H9 (cell line): ENCODE measurements at regions not wholly inside any gene's neighbourhood (a gene's known extent, or its start where the extent isn't known, plus 50 kb on each side); places are given as distances from the start of the nearest gene placed in this dataset.
A peak's percentile ranks its signal among the peaks of the same experiment; 100 is the strongest.

Experiments used
- DNase-seq: peaks from one replicate; pipeline ENCODE4 v3.0.0-alpha.2; 2017
- H2AFZ ChIP-seq: one replicate; pipeline ENCODE4 v1.6.1; 2013; ENCODE audit warnings: mild to moderate bottlenecking, low read length, control low read depth, moderate library complexity
- H2AK5ac ChIP-seq: 2 replicates; pipeline ENCODE4 v1.6.1; 2013; ENCODE audit warnings: low read length, control low read depth, mixed read lengths; ENCODE audit not compliant: insufficient read length
- H2BK120ac ChIP-seq: one replicate; pipeline ENCODE4 v1.6.1; 2013; ENCODE audit warnings: low read depth, mild to moderate bottlenecking, low read length, control low read depth, inconsistent platforms; ENCODE audit not compliant: poor library complexity, severe bottlenecking
- H2BK12ac ChIP-seq: 2 replicates; pipeline ENCODE4 v1.6.1; 2013; ENCODE audit warnings: low read length, control low read depth, mixed read lengths, low read depth; ENCODE audit not compliant: insufficient read length
- H2BK15ac ChIP-seq: 2 replicates; pipeline ENCODE4 v1.6.1; 2013; ENCODE audit warnings: low read depth, low read length, control low read depth
- H2BK20ac ChIP-seq: one replicate; pipeline ENCODE4 v1.6.1; 2013; ENCODE audit warnings: low read depth, mild to moderate bottlenecking, low read length, control low read depth, inconsistent platforms; ENCODE audit not compliant: poor library complexity, severe bottlenecking
- H2BK5ac ChIP-seq: 2 replicates; pipeline ENCODE4 v1.6.1; 2013; ENCODE audit warnings: low read length, control low read depth, mixed read lengths; ENCODE audit not compliant: insufficient read length
- H3K14ac ChIP-seq: 2 replicates; pipeline ENCODE4 v1.6.1; 2013; ENCODE audit warnings: low read length, control low read depth; ENCODE audit not compliant: insufficient read depth
- H3K18ac ChIP-seq: 2 replicates; pipeline ENCODE4 v1.6.1; 2013; ENCODE audit warnings: low read depth, mild to moderate bottlenecking, mixed read lengths, low read length, control low read depth; ENCODE audit not compliant: insufficient read length
- H3K23ac ChIP-seq: 2 replicates; pipeline ENCODE4 v1.6.1; 2013; ENCODE audit warnings: low read length, control low read depth, mixed read lengths, low read depth; ENCODE audit not compliant: insufficient read length
- H3K23me2 ChIP-seq: 2 replicates; pipeline ENCODE4 v1.6.1; 2013; ENCODE audit warnings: low read depth, mild to moderate bottlenecking, mixed read lengths, low read length, control low read depth; ENCODE audit not compliant: insufficient read length, poor library complexity, severe bottlenecking
- H3K27ac ChIP-seq: 2 replicates; pipeline ENCODE4 v1.5.1; 2013; ENCODE audit warnings: low read length, control low read depth, mixed read lengths, low read depth; ENCODE audit not compliant: insufficient read length
- H3K27me3 ChIP-seq: 2 replicates; pipeline ENCODE4 v1.6.1; 2013; ENCODE audit warnings: low read length, control low read depth, inconsistent platforms; ENCODE audit not compliant: insufficient read depth
- H3K4ac ChIP-seq: 2 replicates; pipeline ENCODE4 v1.6.1; 2013; ENCODE audit warnings: low read depth, mild to moderate bottlenecking, control low read depth, inconsistent platforms, low read length, moderate library complexity
- H3K4me1 ChIP-seq: 2 replicates; pipeline ENCODE4 v1.6.1; 2013; ENCODE audit warnings: low read length, control low read depth, inconsistent platforms; ENCODE audit not compliant: insufficient read depth
- H3K4me2 ChIP-seq: 2 replicates; pipeline ENCODE4 v1.6.1; 2013; ENCODE audit warnings: low read length, control low read depth, mixed read lengths; ENCODE audit not compliant: insufficient read length, insufficient read depth
- H3K56ac ChIP-seq: 2 replicates; pipeline ENCODE4 v1.6.1; 2013; ENCODE audit warnings: low read depth, mild to moderate bottlenecking, mixed read lengths, low read length, control low read depth; ENCODE audit not compliant: insufficient read length
- H3K79me1 ChIP-seq: 2 replicates; pipeline ENCODE4 v1.6.1; 2013; ENCODE audit warnings: low read depth, mild to moderate bottlenecking, moderate library complexity, low read length, control low read depth, inconsistent platforms; ENCODE audit not compliant: insufficient read depth, poor library complexity, severe bottlenecking
- H3K79me2 ChIP-seq: 2 replicates; pipeline ENCODE4 v1.6.1; 2013; ENCODE audit warnings: low read length, control low read depth, inconsistent platforms; ENCODE audit not compliant: insufficient read depth
- H3K9ac ChIP-seq: 2 replicates; pipeline ENCODE4 v1.6.1; 2013; ENCODE audit warnings: low read length, control low read depth, mixed read lengths; ENCODE audit not compliant: insufficient read length; ENCODE audit errors: extremely low read depth
- H3K9me3 ChIP-seq: one replicate; pipeline ENCODE4 v1.6.1; 2013; ENCODE audit warnings: low read depth, low read length, inconsistent platforms; ENCODE audit not compliant: control insufficient read depth
- H3T11ph ChIP-seq: one replicate; pipeline ENCODE4 v1.6.1; 2013; ENCODE audit warnings: mild to moderate bottlenecking, low read length, control low read depth, inconsistent platforms
- H4K20me1 ChIP-seq: one replicate; pipeline ENCODE4 v1.6.1; 2013; ENCODE audit not compliant: control insufficient read depth, insufficient read length, insufficient read depth
- H4K5ac ChIP-seq: 2 replicates; pipeline ENCODE4 v1.6.1; 2013; ENCODE audit warnings: low read depth, mild to moderate bottlenecking, mixed read lengths, low read length, control low read depth; ENCODE audit not compliant: insufficient read length
- H4K8ac ChIP-seq: replicated peaks from 2 replicates; pipeline ENCODE4 v1.6.1; 2013; ENCODE audit warnings: low read length, control low read depth, mixed read lengths, low read depth; ENCODE audit not compliant: insufficient read length
- H4K91ac ChIP-seq: 2 replicates; pipeline ENCODE4 v1.6.1; 2013; ENCODE audit warnings: low read depth, mild to moderate bottlenecking, moderate library complexity, mixed read lengths, low read length, control low read depth; ENCODE audit not compliant: insufficient read length
- H3K27ac Mint-ChIP-seq, 3 experiments: 2 replicates in 2 of 3; 3 replicates in 1 of 3; pipeline ENCODE4 v1.8.0; 2020 to 2021; ENCODE audit warnings: mixed read lengths in 3 of 3, mild to moderate bottlenecking in 1 of 3, moderate library complexity in 1 of 3
- H3K27me3 Mint-ChIP-seq: 2 replicates; pipeline ENCODE4 v1.8.0; 2021; ENCODE audit warnings: low read depth, mild to moderate bottlenecking, moderate library complexity, mixed read lengths
- H3K36me3 Mint-ChIP-seq, 3 experiments: 2 replicates in 2 of 3; 3 replicates in 1 of 3; pipeline ENCODE4 v1.8.0; 2020 to 2021; ENCODE audit warnings: low read depth in 3 of 3, mixed read lengths in 3 of 3; ENCODE audit not compliant: insufficient read depth in 1 of 3
- H3K4me1 Mint-ChIP-seq, 2 experiments: 2 replicates each; pipeline ENCODE4 v1.8.0; 2020; ENCODE audit warnings: mixed read lengths in 2 of 2
- H3K4me3 Mint-ChIP-seq, 2 experiments: 2 replicates in 1 of 2; 3 replicates in 1 of 2; pipeline ENCODE4 v1.8.0; 2020 to 2021; ENCODE audit warnings: mild to moderate bottlenecking in 2 of 2, mixed read lengths in 2 of 2, moderate library complexity in 1 of 2
- H3K9me3 Mint-ChIP-seq, 2 experiments: 2 replicates in 1 of 2; 3 replicates in 1 of 2; pipeline ENCODE4 v1.8.0; 2020; ENCODE audit warnings: mild to moderate bottlenecking in 2 of 2, mixed read lengths in 2 of 2, moderate library complexity in 1 of 2
- WGBS: extraction: QIAGEN DNeasy Blood & Tissue Kit; methylation state at CpG from one replicate; pipeline ENCODE4 v1.1.7; 2013; ENCODE audit warnings: missing lambda C conversion rate, low lambda C conversion rate, mixed read lengths; ENCODE audit not compliant: insufficient read length; ENCODE audit errors: extremely low coverage; 5-methylcytosine and 5-hydroxymethylcytosine counted together
- TF ChIP-seq, protein P1 (sequence below): fragments of 200-600 bp; sonication (generic); conservative IDR thresholded peaks from 3 replicates; pipeline ENCODE4 v1.8.0; 2021; ENCODE audit warnings: antibody characterized with exemption, mild to moderate bottlenecking

DNA sequence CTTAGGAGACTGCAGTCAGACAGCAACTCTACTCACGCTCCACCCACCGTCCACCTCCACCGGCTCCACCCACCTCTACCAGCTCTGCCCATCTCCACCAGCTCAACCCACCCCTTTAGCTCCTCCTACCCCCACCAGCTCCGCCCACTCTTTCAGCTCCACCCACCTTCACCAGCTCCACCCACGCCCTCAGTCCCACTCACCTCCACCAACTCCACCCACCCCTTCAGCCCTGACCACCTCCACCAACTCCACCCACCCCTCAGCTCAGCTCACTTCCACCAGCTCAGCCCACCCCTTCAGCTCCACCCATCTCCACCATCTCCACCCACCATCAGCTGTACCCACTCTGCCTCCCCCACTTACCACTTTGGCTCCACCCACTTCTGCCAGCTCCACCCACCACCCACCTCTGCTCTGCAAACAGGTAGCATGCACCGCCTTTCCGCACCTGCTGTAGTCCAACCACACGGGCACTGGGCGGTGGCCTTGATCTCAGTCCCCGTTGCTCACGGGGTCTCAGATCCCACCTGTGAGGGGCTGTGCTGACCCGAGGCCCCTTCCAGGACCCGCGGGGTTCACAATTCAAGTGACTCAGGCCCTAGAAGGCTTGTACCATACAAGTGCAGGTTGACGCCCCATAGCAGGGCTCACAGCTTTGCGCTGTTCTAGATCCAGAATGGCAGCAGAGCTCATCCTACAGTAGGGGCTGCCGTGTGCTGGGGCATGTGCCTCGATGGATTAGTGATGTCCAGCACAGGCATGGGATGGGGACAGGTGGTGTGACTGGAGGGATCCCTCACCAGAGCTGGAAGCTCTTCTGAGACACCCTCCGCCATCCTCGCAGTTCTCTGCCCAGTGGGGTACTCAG, 77.2 kb upstream of the OTOS start:
- Histone ChIP-seq H4K91ac (no peak overlapping the region), H2BK20ac (no peak overlapping the region), H3K27ac (no peak overlapping the region), H3T11ph (no peak overlapping the region), H3K23ac (no peak overlapping the region), H4K20me1 (no peaks in the 10 kb centered on the region), H3K18ac (no peak overlapping the region), H3K14ac (no peak overlapping the region), H4K8ac (no peak overlapping the region), H3K23me2 (no peaks in the 10 kb centered on the region), H2AK5ac (no peak overlapping the region), H3K9ac (no peak overlapping the region), H3K4ac (no peak overlapping the region), H3K27me3 (no peaks in the 10 kb centered on the region), H2AFZ (no peak overlapping the region), H3K79me1 (no peaks in the 10 kb centered on the region), H3K79me2 (no peaks in the 10 kb centered on the region), H2BK12ac (no peak overlapping the region), H3K56ac (no peak overlapping the region), H4K5ac (no peak overlapping the region), H3K9me3 (no peaks in the 10 kb centered on the region), H2BK15ac (no peak overlapping the region), H3K4me2 (no peak overlapping the region), H2BK120ac (no peak overlapping the region), H3K4me1 (no peaks in the 10 kb centered on the region), H2BK5ac (no peak overlapping the region)
- Mint-ChIP-seq H3K9me3 (peaks cover 5% of the 10 kb centered on the region in 2 experiments; a peak in 4 of 5 replicates), H3K36me3 (no peaks in the 10 kb centered on the region), H3K27me3 (peaks cover 21% of the 10 kb centered on the region), H3K4me1 (0 out of 4 replicates have a peak, but pooled peaks cover 0 to 4% of the 10 kb centered on the region in 2 experiments), H3K27ac (no peak overlapping the region), H3K4me3 (no peak overlapping the region)
- TF ChIP-seq, protein P1, sequence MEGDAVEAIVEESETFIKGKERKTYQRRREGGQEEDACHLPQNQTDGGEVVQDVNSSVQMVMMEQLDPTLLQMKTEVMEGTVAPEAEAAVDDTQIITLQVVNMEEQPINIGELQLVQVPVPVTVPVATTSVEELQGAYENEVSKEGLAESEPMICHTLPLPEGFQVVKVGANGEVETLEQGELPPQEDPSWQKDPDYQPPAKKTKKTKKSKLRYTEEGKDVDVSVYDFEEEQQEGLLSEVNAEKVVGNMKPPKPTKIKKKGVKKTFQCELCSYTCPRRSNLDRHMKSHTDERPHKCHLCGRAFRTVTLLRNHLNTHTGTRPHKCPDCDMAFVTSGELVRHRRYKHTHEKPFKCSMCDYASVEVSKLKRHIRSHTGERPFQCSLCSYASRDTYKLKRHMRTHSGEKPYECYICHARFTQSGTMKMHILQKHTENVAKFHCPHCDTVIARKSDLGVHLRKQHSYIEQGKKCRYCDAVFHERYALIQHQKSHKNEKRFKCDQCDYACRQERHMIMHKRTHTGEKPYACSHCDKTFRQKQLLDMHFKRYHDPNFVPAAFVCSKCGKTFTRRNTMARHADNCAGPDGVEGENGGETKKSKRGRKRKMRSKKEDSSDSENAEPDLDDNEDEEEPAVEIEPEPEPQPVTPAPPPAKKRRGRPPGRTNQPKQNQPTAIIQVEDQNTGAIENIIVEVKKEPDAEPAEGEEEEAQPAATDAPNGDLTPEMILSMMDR = no peak
- DNase-seq = peak; percentile 71
- WGBS = no CpG with 5 or more reads among the region's 20 CpGs
